H7 (cell line): ENCODE measurements at regions not wholly inside any gene's neighbourhood (a gene's known extent, or its start where the extent isn't known, plus 50 kb on each side); places are given as distances from the start of the nearest gene placed in this dataset.

Experiments
- DNase-seq: peaks from one replicate; pipeline ENCODE4 v3.0.0; 2012
- H3K27me3 ChIP-seq: 2 replicates; pipeline ENCODE4 v1.6.0; 2011; ENCODE audit warnings: mild to moderate bottlenecking, low read length; ENCODE audit not compliant: control insufficient read depth, insufficient read depth
- H3K36me3 ChIP-seq: replicated peaks from 2 replicates; pipeline ENCODE4 v1.5.1; 2011; ENCODE audit warnings: low read length; ENCODE audit not compliant: control insufficient read depth, insufficient read depth
- H3K4me3 ChIP-seq: 2 replicates; pipeline ENCODE4 v1.5.1; 2011; ENCODE audit warnings: low read depth, mild to moderate bottlenecking, control low read depth, low read length, moderate library complexity; ENCODE audit not compliant: insufficient read depth

DNA sequence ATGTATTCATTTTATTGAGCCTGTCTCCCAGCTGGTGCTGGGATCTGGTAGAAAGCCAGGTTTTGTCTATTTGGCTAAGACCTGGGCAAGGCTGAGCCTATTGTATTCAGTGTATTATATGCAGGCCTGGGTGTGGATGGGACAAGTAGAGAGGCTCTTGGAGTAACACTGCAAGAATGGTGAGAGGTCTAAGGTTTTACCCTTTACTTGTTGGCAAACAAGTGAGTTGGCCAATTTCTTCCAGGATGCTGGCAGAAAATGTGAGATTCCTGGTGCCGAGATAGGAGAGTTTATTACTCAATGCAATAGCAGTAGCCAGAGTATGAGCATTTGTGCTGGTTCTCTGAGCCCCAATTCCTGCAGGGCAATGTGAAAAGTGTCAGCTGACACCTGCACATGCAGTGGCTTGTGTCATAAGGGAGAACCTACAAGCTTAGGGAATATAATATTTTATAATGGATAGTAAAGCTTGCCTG, 141.7 kb upstream of the PRLR start:
- Histone ChIP-seq H3K36me3 (no peaks in the 10 kb centered on the region), H3K27me3 (no peaks in the 10 kb centered on the region), H3K4me3 (no peak overlapping the region)
- no peak for DNase-seq

DNA sequence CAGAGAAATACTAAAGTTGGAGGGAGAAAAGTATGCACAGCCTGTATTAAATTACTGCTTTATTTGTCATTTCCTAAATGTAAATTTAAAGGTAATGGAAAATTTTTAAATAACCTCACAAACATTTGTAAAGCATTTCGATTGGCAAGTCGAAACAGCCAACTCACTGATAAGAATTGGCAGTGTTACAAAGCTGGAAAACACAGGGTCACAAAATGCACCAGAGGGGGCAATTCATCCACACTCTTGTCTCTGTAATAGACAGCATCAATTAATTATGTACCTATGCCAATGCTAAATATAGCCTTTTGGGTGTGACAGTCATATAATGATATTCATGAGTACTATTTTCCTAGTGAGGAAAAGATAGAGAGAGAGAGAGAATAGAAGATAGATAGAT, 140.6 kb upstream of the PRLR start:
- H3K4me3 ChIP-seq: no peak overlapping the region
- no peaks in the 10 kb centered on the region for H3K27me3 ChIP-seq
- no peak for DNase-seq
- no peaks in the 10 kb centered on the region for H3K36me3 ChIP-seq

DNA sequence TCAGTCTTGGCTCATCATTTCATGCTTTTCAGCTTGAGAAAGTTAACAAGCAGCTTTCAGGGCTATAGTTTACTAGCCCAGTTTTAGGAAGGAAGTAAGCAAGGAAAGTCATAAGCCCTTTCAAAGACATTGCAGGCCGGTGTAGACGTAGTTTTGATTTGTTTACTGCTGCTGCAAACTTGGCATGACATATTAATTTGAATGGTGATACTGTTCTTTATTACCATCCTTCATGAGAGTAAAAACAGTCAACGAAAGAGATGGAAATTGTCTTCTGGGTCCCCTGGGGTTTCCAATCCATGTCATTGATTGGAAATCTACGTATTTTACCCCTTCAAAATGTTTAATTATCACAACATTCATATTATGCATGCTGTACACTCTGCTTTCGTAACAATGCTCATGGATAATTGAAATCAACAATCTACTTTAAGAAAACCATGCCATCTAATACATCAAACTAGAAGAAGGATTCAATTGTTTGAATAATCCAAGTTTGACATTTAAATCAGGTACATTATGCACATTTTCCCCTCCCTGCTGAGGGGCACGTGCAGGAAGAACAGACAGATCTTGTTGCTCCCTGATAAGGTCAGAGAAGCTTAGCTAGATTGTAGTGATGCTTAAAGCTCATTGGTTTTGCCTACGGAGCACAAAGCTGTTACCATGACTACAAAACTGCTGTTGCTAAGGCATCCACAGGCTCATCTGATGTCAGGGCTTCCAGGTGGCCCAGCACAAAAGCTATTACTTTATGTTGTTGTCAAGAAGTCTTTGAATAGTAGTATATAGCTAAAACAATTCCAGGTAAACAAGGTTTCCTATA, 139.9 kb upstream of the PRLR start:
- H3K4me3 ChIP-seq: no peak overlapping the region
- no peaks in the 10 kb centered on the region for H3K27me3 ChIP-seq
- DNase-seq: peak; percentile 37
- H3K36me3 ChIP-seq: no peaks in the 10 kb centered on the region

DNA sequence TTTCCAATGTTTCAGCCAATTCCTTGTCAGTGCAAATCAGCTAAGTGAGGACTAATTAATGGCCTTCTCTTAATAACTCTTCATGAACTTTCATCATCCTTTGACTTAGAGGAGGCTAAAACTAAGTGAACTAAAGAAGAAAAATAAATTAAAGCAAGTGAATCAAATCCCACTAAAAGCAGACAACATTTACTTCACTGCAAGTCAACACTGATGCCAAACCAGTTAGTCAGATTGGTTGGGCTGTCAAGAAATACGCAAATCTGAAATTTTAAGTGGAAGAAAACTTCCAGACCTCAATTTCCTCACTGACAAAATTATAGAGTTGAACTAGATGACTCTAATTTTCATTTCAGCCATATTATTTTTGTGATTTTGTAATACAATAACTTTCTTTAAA, 137.2 kb upstream of the PRLR start:
- Histone ChIP-seq H3K27me3 (no peaks in the 10 kb centered on the region), H3K36me3 (no peaks in the 10 kb centered on the region), H3K4me3 (no peak overlapping the region)
- DNase-seq: no peak

DNA sequence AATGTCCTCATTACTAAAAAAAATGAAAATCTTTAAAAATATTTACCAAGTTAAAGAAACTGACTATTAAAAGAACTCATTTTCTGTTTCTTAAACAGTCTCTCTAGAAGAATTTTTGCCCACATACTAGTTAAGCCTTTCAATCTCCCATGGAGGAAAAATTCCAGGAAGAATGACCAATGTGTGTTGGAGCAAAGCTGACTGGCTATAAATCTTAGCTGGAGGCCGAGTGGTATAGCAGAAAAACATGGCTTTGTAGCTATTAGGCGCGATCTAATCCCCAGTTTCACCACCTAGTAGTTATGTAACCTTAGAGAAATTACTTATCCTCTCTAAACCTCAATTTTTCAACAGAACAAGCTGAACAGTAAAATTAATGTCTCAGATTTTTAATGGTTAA, 135.5 kb upstream of the PRLR start:
- no peak for DNase-seq
- H3K4me3 ChIP-seq: no peak overlapping the region
- H3K36me3 ChIP-seq: no peaks in the 10 kb centered on the region
- H3K27me3 ChIP-seq: no peaks in the 10 kb centered on the region

DNA sequence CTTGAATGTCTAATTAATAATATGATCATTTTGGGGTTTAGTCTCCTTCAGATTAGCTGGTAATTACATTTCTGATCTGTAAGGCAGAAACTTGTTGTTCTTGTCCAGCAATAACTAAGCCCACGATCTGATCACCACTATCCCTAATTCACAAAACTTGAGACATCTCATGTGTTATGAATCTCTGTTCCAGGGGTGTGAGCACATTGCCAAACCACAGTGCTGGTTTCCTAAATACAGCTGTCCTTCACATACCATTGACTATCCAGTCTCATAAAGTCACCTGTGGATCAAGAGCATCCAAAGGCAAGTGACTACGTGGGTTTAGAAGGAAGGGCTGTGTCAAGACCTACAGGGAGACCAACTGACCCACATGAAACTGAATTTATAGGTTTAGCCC, 134.1 kb upstream of the PRLR start:
- no peak for DNase-seq
- no peaks in the 10 kb centered on the region for H3K36me3 ChIP-seq
- H3K4me3 ChIP-seq: no peak overlapping the region
- H3K27me3 ChIP-seq: no peaks in the 10 kb centered on the region

DNA sequence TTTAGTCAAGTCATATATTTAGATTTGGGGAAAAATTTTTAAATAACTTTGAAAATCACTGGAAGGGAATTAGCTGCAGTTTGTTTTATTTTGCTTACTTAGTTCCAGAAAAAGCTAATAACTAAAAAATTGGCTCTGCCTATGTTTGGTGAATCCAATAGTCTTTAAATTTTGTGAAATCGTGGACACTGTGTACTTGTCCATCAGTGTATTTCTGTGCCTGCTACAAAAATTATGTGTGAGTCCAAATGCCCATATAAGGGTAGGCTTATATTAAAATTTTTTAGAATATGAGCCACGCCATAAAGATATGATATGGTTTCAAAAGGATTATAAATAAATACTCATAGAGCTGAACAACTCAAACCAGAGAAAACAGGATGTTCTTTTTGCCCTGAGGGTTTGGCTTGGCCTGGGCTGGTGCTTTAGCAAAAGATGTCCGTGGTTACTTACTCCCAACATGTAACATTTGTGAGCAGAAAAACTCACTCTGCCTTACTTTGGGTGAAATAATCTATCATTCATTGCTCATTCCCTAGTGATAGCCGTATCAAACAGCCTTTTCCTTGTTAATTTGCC, 133.2 kb upstream of the PRLR start:
- Histone ChIP-seq H3K27me3 (no peaks in the 10 kb centered on the region), H3K36me3 (no peaks in the 10 kb centered on the region), H3K4me3 (no peak overlapping the region)
- no peak for DNase-seq

DNA sequence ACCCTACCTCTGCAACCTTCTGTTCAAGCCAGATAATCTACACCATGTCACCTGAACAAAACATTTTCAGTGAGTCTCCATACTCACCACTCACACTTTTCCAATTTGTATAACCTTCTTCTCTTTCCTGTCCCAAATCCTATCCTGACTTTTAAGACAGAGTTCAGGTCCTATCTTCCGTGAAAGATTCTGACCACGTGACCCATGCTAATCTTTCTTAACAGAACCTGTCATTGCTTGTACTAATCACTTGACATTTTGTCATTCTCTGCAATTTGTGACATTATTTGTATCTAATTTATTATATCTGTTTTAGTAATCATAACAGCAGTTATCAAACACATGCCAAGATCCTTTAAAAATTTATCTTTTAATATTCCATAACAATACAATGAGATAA, 132.5 kb upstream of the PRLR start:
- H3K4me3 ChIP-seq: no peak overlapping the region
- H3K36me3 ChIP-seq: no peaks in the 10 kb centered on the region
- DNase-seq: no peak

DNA sequence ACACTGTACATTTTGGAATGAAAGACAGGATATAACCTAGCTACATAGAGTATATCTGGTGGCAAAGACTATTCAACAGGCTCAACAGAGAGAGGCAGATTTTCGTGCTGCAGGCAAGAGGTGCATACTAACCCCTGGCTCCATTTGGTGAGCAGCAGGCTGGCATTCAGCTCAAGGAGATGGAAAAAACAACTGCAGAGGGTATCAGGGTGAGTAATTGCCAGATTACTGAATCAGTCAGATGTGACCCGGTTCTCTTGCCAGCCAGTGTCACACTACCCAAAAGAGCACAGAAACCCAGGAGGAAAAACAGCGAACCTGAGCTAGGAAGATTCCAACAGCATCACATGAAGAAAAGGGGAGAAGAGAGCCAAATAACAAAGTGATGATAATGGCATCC, 130.4 kb upstream of the PRLR start:
- Histone ChIP-seq H3K4me3 (no peak overlapping the region), H3K36me3 (no peaks in the 10 kb centered on the region), H3K27me3 (no peaks in the 10 kb centered on the region)
- DNase-seq: no peak

More for the DNA sequence above, 132.5 kb upstream of the PRLR start:
- no peaks in the 10 kb centered on the region for H3K27me3 ChIP-seq

DNA sequence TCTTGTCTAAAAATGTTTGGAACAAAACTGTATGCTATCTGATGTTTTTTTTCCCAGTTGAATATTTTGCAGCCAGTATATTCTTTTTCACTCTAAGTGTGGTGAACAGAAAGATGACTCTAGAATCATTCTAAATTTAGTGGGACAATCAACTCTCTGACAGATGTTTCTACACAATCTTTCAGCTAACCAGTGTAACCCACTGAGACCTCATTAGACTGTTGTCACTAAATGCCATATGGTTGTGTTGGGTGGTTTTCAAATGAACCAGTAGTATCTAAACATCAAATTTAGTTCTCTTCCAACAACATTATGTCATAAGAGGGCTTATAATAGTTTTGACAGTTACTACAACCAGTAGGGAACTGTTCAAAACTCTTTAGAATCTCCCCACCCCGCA, 129.6 kb upstream of the PRLR start:
- DNase-seq: no peak
- Histone ChIP-seq H3K27me3 (no peaks in the 10 kb centered on the region), H3K4me3 (no peak overlapping the region), H3K36me3 (no peaks in the 10 kb centered on the region)

DNA sequence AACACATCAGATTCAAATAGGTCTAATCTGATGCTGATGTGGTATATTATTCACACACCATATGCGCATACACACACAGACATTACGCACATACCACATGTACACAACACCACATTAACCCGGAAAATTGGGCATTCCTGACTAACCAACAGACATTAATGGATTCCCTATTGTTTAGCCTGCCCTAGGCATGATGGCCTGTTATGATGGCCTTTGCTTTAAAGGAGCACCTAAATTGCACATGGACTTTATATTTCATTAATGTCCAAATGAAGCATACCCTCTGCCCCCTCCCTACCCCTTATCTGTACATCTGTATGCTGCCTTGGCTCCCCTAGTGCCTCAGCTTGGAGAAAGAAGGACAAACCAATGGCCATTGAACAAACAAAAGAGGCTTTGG, 127.7 kb upstream of the PRLR start:
- no peak overlapping the region for H3K4me3 ChIP-seq
- DNase-seq: no peak
- no peaks in the 10 kb centered on the region for H3K27me3 ChIP-seq
- H3K36me3 ChIP-seq: no peaks in the 10 kb centered on the region

DNA sequence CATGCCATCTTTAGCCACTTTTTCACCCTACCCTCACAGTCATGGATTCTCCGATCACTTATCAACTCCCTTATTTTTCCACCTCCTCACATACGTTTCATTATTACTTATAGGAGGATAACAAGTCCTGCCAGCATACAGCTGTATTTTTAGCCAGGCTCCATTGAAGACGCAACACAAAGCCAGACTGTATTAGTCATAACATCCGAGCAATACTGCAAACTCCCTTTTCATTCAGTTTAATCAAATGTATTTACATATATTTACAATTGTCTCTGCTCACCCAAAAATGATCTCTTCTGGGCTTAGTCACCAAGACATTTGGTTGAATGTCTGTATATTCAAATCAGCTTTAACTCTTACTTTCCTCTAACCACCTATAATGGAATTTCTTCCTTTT, 126.4 kb upstream of the PRLR start:
- Histone ChIP-seq H3K27me3 (no peaks in the 10 kb centered on the region), H3K36me3 (no peaks in the 10 kb centered on the region), H3K4me3 (no peak overlapping the region)
- no peak for DNase-seq

DNA sequence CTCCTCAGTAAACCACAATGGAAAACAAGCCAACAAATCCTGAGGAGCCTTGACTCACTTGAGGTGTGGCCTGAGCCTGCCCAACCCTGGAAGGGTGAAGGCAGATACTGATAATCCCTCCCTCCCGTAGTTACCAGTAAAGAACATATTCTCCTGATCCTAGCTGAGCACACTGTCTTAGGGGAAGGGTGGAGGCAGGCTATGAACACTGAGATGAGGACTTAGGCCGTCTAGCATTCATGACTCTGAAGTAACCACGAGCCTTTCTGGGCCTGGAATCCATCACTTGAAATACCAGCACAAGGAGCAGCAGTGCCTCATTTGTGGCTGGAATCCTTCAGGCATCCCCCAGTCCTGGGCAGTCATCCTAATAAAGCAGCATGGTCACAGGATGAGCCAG, 124.5 kb upstream of the PRLR start:
- Histone ChIP-seq H3K36me3 (no peaks in the 10 kb centered on the region), H3K27me3 (no peaks in the 10 kb centered on the region), H3K4me3 (no peak overlapping the region)
- DNase-seq: no peak

DNA sequence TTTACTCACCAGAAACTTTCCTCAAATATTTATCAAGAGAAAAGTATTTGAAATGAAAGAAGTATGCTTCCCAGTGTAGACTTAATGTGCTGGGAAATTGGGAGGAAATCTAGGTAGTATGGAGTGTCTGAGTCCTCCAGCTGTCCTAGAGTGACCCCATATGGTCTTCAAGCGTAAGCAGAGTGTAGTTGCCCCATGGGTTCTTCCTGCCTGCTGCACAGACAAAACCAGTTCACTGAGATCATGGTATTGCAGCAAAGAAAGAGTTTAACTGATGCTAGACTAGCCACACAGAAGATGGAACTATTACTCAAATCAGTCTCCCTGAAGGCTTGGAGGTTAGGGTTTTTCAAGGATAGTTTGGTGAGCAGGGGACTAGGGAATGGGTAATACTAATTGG, 114.9 kb upstream of the PRLR start:
- no peak for DNase-seq
- Histone ChIP-seq H3K4me3 (no peak overlapping the region), H3K27me3 (no peaks in the 10 kb centered on the region), H3K36me3 (no peaks in the 10 kb centered on the region)

DNA sequence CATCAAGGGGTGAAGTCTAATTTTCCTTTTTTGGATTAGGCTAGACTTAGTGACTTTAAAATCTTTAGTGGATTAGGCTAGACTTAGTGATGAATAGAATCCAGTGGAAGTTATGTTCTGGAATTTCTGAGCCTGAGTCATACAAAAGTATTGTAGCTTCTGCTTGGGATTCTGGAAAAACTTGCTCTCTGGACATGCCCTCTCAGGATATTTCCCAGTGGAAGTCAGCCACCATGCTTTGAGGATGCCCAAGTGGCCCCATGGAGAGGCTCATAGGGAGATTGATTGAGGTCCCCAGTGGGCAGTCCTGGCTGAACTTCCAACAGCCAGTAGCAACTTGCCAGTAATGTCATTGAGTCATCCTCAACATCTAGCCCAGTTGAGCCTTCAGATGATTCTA, 112.4 kb upstream of the PRLR start:
- Histone ChIP-seq H3K27me3 (no peaks in the 10 kb centered on the region), H3K4me3 (no peak overlapping the region), H3K36me3 (no peaks in the 10 kb centered on the region)
- DNase-seq: no peak
